Mesenchymal stem cell (in vitro differentiated cells and primary cell): ENCODE measurements at regions not wholly inside any gene's neighbourhood (a gene's known extent, or its start where the extent isn't known, plus 50 kb on each side); places are given as distances from the start of the nearest gene placed in this dataset.

Experiments used
- DNase-seq: peaks from one replicate; pipeline ENCODE4 v3.0.0-alpha.2; 2013
- H2AFZ ChIP-seq: one replicate; pipeline ENCODE4 v1.6.1; 2013; ENCODE audit warnings: low read depth, mild to moderate bottlenecking, control low read depth, inconsistent platforms, low read length, moderate library complexity
- H2AK5ac ChIP-seq: 2 replicates; pipeline ENCODE4 v1.6.1; 2013; ENCODE audit warnings: low read length, moderate library complexity, mild to moderate bottlenecking, inconsistent platforms; ENCODE audit not compliant: severe bottlenecking
- H2BK120ac ChIP-seq: one replicate; pipeline ENCODE4 v1.6.1; 2013; ENCODE audit warnings: low read depth, mild to moderate bottlenecking, inconsistent platforms, low read length, moderate library complexity
- H2BK12ac ChIP-seq, 2 experiments: one replicate each; pipeline ENCODE4 v1.6.1; 2013; ENCODE audit warnings: inconsistent platforms in 2 of 2, low read length in 2 of 2, mild to moderate bottlenecking in 2 of 2, moderate library complexity in 2 of 2, control low read depth in 1 of 2
- H2BK15ac ChIP-seq: one replicate; pipeline ENCODE4 v1.6.1; 2013; ENCODE audit warnings: mild to moderate bottlenecking, low read depth, inconsistent platforms; ENCODE audit not compliant: poor library complexity, severe bottlenecking
- H2BK5ac ChIP-seq: 2 replicates; pipeline ENCODE4 v1.6.1; 2013; ENCODE audit warnings: low read depth, mild to moderate bottlenecking, low read length, control low read depth, inconsistent platforms; ENCODE audit not compliant: poor library complexity, severe bottlenecking
- H3K14ac ChIP-seq, 2 experiments: one replicate each; pipeline ENCODE4 v1.6.1; 2013; ENCODE audit warnings: inconsistent platforms in 2 of 2, low read length in 2 of 2, control low read depth in 1 of 2, mild to moderate bottlenecking in 1 of 2, moderate library complexity in 1 of 2
- H3K18ac ChIP-seq, 2 experiments: one replicate each; pipeline ENCODE4 v1.6.1; 2013; ENCODE audit warnings: inconsistent platforms in 2 of 2, low read length in 2 of 2, control low read depth in 1 of 2, low read depth in 1 of 2, mild to moderate bottlenecking in 1 of 2
- H3K23ac ChIP-seq, 2 experiments: one replicate each; pipeline ENCODE4 v1.6.1; 2013; ENCODE audit warnings: inconsistent platforms in 2 of 2, low read length in 2 of 2, mild to moderate bottlenecking in 2 of 2, moderate library complexity in 2 of 2, control low read depth in 1 of 2
- H3K27ac ChIP-seq: 2 replicates; pipeline ENCODE4 v1.5.1; 2013; ENCODE audit warnings: mild to moderate bottlenecking, moderate library complexity, low read length, control low read depth, inconsistent platforms; ENCODE audit not compliant: poor library complexity, severe bottlenecking
- H3K27me3 ChIP-seq, 2 experiments: 2 replicates each; pipeline versions ENCODE4 v1.6.1 to v1.7.0; 2013; ENCODE audit warnings: low read length in 2 of 2, mild to moderate bottlenecking in 2 of 2, moderate library complexity in 2 of 2, control low read depth in 1 of 2, inconsistent platforms in 1 of 2; ENCODE audit not compliant: control insufficient read depth in 1 of 2, insufficient read depth in 1 of 2
- H3K36me3 ChIP-seq, 2 experiments: 2 replicates each; pipeline versions ENCODE4 v1.6.1 to v1.7.0; 2013; ENCODE audit warnings: low read length in 2 of 2, control low read depth in 1 of 2, inconsistent platforms in 1 of 2, low read depth in 1 of 2, mild to moderate bottlenecking in 1 of 2; ENCODE audit not compliant: insufficient read depth in 2 of 2, control insufficient read depth in 1 of 2
- H3K4ac ChIP-seq, 2 experiments: one replicate each; pipeline ENCODE4 v1.6.1; 2013; ENCODE audit warnings: inconsistent platforms in 2 of 2, low read length in 2 of 2, mild to moderate bottlenecking in 2 of 2, moderate library complexity in 2 of 2, control low read depth in 1 of 2, low read depth in 1 of 2
- H3K4me1 ChIP-seq: 2 replicates; pipeline ENCODE4 v1.6.1; 2013; ENCODE audit warnings: low read depth, low read length, control low read depth; ENCODE audit not compliant: control insufficient read depth, insufficient read depth
- H3K4me2 ChIP-seq: 2 replicates; pipeline ENCODE4 v1.6.1; 2013; ENCODE audit warnings: low read length, mild to moderate bottlenecking, inconsistent platforms; ENCODE audit not compliant: poor library complexity, severe bottlenecking
- H3K4me3 ChIP-seq, 2 experiments: 2 replicates each; pipeline versions ENCODE4 v1.5.1 to v1.7.0; 2013; ENCODE audit warnings: low read length in 2 of 2, mild to moderate bottlenecking in 2 of 2, control low read depth in 1 of 2, low read depth in 1 of 2; ENCODE audit not compliant: insufficient read depth in 1 of 2
- H3K79me1 ChIP-seq: replicated peaks from 2 replicates; pipeline ENCODE4 v1.6.1; 2013; ENCODE audit warnings: mild to moderate bottlenecking, control low read depth, low read length, inconsistent platforms; ENCODE audit not compliant: poor library complexity, severe bottlenecking
- H3K9ac ChIP-seq: 2 replicates; pipeline ENCODE4 v1.7.0; 2013; ENCODE audit warnings: mild to moderate bottlenecking, low read length, moderate library complexity
- H3K9me3 ChIP-seq: 2 replicates; pipeline ENCODE4 v1.7.0; 2013; ENCODE audit warnings: mild to moderate bottlenecking, low read length; ENCODE audit not compliant: control insufficient read depth
- H4K8ac ChIP-seq: one replicate; pipeline ENCODE4 v1.6.1; 2013; ENCODE audit warnings: inconsistent platforms, mild to moderate bottlenecking, low read length, moderate library complexity
- H4K91ac ChIP-seq: one replicate; pipeline ENCODE4 v1.6.1; 2013; ENCODE audit warnings: mild to moderate bottlenecking, low read length, inconsistent platforms
- WGBS: methylation state at CpG from one replicate; pipeline ENCODE4 v1.1.7; 2013; ENCODE audit warnings: mixed read lengths; 5-methylcytosine and 5-hydroxymethylcytosine counted together

DNA sequence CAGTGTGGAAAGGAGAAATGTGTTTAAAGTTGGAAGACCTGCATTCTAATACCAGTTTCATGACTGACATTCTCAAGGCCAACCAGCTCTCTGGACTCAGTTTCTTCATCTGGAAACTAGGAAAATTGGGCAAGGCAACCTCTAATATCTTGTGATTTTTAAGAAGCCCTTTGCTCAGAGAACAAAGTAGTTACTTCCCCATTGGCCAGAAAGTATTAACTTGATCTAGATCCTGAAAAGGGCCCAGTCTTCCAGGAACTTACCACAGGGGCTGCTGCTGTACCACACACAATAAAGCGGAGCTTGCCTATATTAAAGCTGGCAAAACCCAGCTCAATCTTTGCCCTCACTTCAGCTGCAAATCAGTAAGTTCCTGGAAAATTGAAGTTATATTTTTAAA, 155.6 kb upstream of the ADO start:
- Histone ChIP-seq H2AK5ac (no peak overlapping the region), H4K8ac (no peak overlapping the region), H2BK12ac (no peak overlapping the region), H2AFZ (no peak overlapping the region), H3K27ac (no peak overlapping the region), H3K79me1 (no peaks in the 10 kb centered on the region), H3K4ac (no peak overlapping the region), H3K4me1 (no peaks in the 10 kb centered on the region), H3K27me3 (peaks cover 0 to 10% of the 10 kb centered on the region in 2 experiments), H3K23ac (no peak overlapping the region), H2BK15ac (no peak overlapping the region), H4K91ac (no peak overlapping the region), H3K4me3 (no peak overlapping the region), H2BK5ac (no peak overlapping the region), H3K9ac (no peak overlapping the region), H3K36me3 (no peaks in the 10 kb centered on the region), H3K18ac (no peak overlapping the region), H3K9me3 (no peaks in the 10 kb centered on the region), H3K4me2 (no peak overlapping the region), H2BK120ac (no peak overlapping the region), H3K14ac (no peak overlapping the region)
- WGBS, result 0% methylated on average over 1 of the region's 1 CpG
- no peak for DNase-seq

DNA sequence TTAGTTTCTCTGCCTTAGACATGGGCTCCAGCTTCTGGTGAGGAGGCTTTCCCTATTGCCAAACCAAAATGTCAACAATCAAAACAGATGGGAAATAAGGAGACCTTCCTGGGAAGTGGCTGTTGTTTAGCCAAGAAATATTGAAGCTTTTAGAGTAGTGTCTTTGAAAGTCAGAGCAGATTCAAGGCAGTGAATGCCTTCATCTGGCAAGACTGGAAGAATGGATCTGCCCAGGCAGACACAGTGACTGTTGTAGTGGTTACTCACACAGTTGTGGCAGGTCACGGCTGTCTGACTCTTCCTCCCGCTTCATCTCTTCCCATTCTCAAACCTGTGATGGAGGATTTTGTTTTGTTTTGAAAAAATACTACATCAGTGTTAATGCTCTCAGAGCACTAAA, 154.1 kb upstream of the ADO start:
- no peak overlapping the region for H3K27ac ChIP-seq
- H2BK5ac ChIP-seq, result no peak overlapping the region
- no peak overlapping the region for H2BK15ac ChIP-seq
- no peak overlapping the region for H3K18ac ChIP-seq
- no peak for DNase-seq
- H3K4me2 ChIP-seq, result no peak overlapping the region
- no peak overlapping the region for H3K14ac ChIP-seq
- H3K36me3 ChIP-seq, result no peaks in the 10 kb centered on the region
- no peaks in the 10 kb centered on the region for H3K79me1 ChIP-seq
- no peak overlapping the region for H2AFZ ChIP-seq
- no peak overlapping the region for H2BK12ac ChIP-seq
- H2BK120ac ChIP-seq, result no peak overlapping the region
- no peak overlapping the region for H3K23ac ChIP-seq
- no CpG with 5 or more reads among the region's 2 CpGs for WGBS
- no peak overlapping the region for H3K4me3 ChIP-seq
- H3K27me3 ChIP-seq, result peaks cover 0 to 10% of the 10 kb centered on the region in 2 experiments
- H3K9ac ChIP-seq, result no peak overlapping the region
- no peak overlapping the region for H4K91ac ChIP-seq
- no peak overlapping the region for H3K4ac ChIP-seq
- no peak overlapping the region for H2AK5ac ChIP-seq
- no peak overlapping the region for H4K8ac ChIP-seq
- no peaks in the 10 kb centered on the region for H3K9me3 ChIP-seq
- no peaks in the 10 kb centered on the region for H3K4me1 ChIP-seq

DNA sequence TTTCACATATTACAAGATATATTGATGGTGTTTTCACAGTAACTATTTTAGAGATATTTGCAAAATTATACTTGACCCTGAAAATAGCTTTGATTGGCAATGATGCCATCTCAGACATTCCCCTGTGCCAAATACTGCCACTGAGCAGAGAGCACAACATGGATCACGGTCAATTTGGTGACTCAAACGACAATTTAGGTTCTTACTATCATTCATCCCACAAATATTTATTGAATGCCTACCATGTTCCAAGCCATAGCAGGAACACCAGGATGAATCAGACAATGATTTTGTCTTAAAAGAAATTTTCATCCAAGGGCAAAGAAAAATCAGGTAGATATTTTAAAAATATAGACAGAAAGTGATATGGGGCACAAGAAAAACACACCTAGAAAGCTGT, 153.2 kb upstream of the ADO start:
- Histone ChIP-seq H3K14ac (no peak overlapping the region), H3K4me3 (no peak overlapping the region), H2BK5ac (no peak overlapping the region), H3K4me2 (no peak overlapping the region), H4K8ac (no peak overlapping the region), H3K27ac (no peak overlapping the region), H3K9ac (no peak overlapping the region), H2BK12ac (no peak overlapping the region), H3K23ac (no peak overlapping the region), H2AK5ac (no peak overlapping the region), H2BK15ac (no peak overlapping the region), H3K18ac (no peak overlapping the region), H3K79me1 (no peaks in the 10 kb centered on the region), H4K91ac (no peak overlapping the region), H3K36me3 (no peaks in the 10 kb centered on the region), H3K27me3 (peaks cover 0 to 10% of the 10 kb centered on the region in 2 experiments), H2BK120ac (no peak overlapping the region), H3K9me3 (no peaks in the 10 kb centered on the region), H3K4ac (no peak overlapping the region), H2AFZ (no peak overlapping the region), H3K4me1 (no peaks in the 10 kb centered on the region)
- 42% methylated on average over 2 of the region's 2 CpGs for WGBS
- DNase-seq, result no peak

DNA sequence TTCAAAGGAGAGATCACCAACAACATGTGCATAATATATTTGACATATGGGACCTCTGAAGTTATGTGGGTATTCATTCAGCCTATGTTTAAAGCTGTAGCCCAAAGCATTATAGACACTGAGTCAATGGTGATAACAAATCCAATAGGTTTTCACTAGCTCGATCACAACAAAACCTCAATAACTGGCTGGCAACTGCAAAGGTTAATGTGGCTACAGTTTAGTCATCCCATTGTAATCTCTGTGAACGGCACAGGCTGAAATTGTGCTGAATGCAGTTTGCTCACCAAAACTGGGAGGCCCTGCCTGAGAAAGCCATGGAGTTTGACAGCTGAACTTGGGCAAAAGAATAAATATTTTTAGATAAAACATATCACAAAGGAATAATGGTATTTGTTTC, 152.4 kb upstream of the ADO start:
- WGBS, result 34% methylated on average over 2 of the region's 2 CpGs
- Histone ChIP-seq H3K4ac (no peak overlapping the region), H2BK12ac (no peak overlapping the region), H3K27me3 (peaks cover 0 to 4% of the 10 kb centered on the region in 2 experiments), H3K4me1 (no peaks in the 10 kb centered on the region), H2BK15ac (no peak overlapping the region), H2AFZ (no peak overlapping the region), H2AK5ac (no peak overlapping the region), H3K4me3 (no peak overlapping the region), H2BK120ac (no peak overlapping the region), H4K91ac (no peak overlapping the region), H3K4me2 (no peak overlapping the region), H3K23ac (no peak overlapping the region), H3K36me3 (no peaks in the 10 kb centered on the region), H3K18ac (no peak overlapping the region), H3K9ac (no peak overlapping the region), H3K14ac (no peak overlapping the region), H3K9me3 (no peaks in the 10 kb centered on the region), H3K27ac (no peak overlapping the region), H2BK5ac (no peak overlapping the region), H4K8ac (no peak overlapping the region), H3K79me1 (no peaks in the 10 kb centered on the region)
- no peak for DNase-seq
